Kidney (tissue), 13 donors: ENCODE measurements at regions not wholly inside any gene's neighbourhood (a gene's known extent, or its start where the extent isn't known, plus 50 kb on each side); places are given as distances from the start of the nearest gene placed in this dataset.
"Not testable (repeated sequence)": the region's sequence is repeated elsewhere in the genome, so short reads cannot be mapped to it uniquely, and the experiment has no call there.

Experiments
- DNase-seq, 5 donors: peaks; one replicate each; pipeline ENCODE4 v3.0.0-alpha.2; 2013 to 2020
- FAIRE-seq: peaks from 2 replicates; lab custom pipeline; 2012; peaks lifted over from hg19 to GRCh38; lab: Jason Lieb, UNC
- H3K27ac ChIP-seq, 2 donors: one replicate each; pipeline ENCODE4 v1.7.0; 2013; ENCODE audit warnings: low read depth in 2 of 2, low read length in 2 of 2, inconsistent platforms in 1 of 2
- H3K27me3 ChIP-seq: one replicate; pipeline ENCODE4 v1.7.1; 2013; ENCODE audit warnings: low read length, inconsistent platforms; ENCODE audit not compliant: control insufficient read depth, insufficient read depth
- H3K36me3 ChIP-seq, 3 donors: one replicate each; pipeline versions ENCODE4 v1.7.0 to v1.7.1; 2013; ENCODE audit warnings: low read length in 3 of 3, control low read depth in 1 of 3, inconsistent platforms in 1 of 3; ENCODE audit not compliant: insufficient read depth in 3 of 3, control insufficient read depth in 2 of 3
- H3K4me1 ChIP-seq, 3 donors: one replicate each; pipeline versions ENCODE4 v1.7.0 to v1.7.1; 2013; ENCODE audit warnings: low read length in 3 of 3, inconsistent platforms in 1 of 3, low read depth in 1 of 3; ENCODE audit not compliant: control insufficient read depth in 2 of 3, insufficient read depth in 2 of 3
- H3K4me3 ChIP-seq, 3 donors: one replicate each; pipeline versions ENCODE4 v1.7.0 to v1.8.1; 2013; ENCODE audit warnings: low read length in 3 of 3, control low read depth in 1 of 3, inconsistent platforms in 1 of 3
- H3K9ac ChIP-seq, 3 donors: one replicate each; pipeline versions ENCODE4 v1.7.0 to v1.7.1; 2013; ENCODE audit warnings: low read length in 3 of 3, control low read depth in 1 of 3, inconsistent platforms in 1 of 3
- H3K9me3 ChIP-seq, 3 donors: one replicate each; pipeline versions ENCODE4 v1.7.0 to v1.7.1; 2013; ENCODE audit warnings: low read length in 3 of 3, control low read depth in 1 of 3, inconsistent platforms in 1 of 3; ENCODE audit not compliant: control insufficient read depth in 2 of 3, insufficient read depth in 1 of 3
- intact Hi-C: fragments of 100-400 bp; cut with DNase I; formaldehyde crosslinking; loops from one replicate; pipeline ENCODE4 v1.11.1; 2022
- TF ChIP-seq, protein P1 (sequence below): IDR thresholded peaks from 3 replicates; pipeline ENCODE4 v1.5.1; 2012; ENCODE audit warnings: mild to moderate bottlenecking, moderate library complexity, borderline replicate concordance; ENCODE audit not compliant: insufficient read depth; ENCODE audit errors: extremely low read depth
- donor health status: control.
- donor health status: control.
- donor health status: control.
- donor health status: control.
- donor health status: control.
- donor health status: DM: yes; HTN: yes; CAD: no.
- donor health status: Normal renal cell carcinoma (clear cell type).

DNA sequence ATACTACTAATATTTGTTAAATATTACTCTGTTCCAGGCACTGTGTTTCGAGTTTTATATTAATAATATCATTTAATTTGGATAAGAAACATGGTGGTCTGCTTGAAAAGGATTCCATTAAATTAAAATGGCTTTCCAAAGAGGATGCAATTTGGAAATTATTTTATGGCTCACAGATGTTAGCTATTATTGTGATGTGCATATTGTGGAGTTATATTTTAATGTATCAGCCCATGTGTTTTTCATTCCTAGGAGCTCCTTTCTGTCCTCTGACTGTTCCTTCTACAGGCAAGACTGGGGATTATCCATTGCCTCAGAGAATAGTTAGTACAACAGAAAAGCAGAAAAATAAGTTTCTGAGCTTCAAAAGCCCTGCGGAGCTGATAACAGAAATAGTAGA is 376.7 kb upstream of the PDZRN3 start:
- Histone ChIP-seq H3K27me3 (no peaks in the 10 kb centered on the region), H3K4me3 (no peak overlapping the region), H3K9ac (no peak overlapping the region), H3K9me3 (no peaks in the 10 kb centered on the region), H3K4me1 (no peaks in the 10 kb centered on the region), H3K27ac (no peak overlapping the region), H3K36me3 (no peaks in the 10 kb centered on the region)
- TF ChIP-seq, protein P1, sequence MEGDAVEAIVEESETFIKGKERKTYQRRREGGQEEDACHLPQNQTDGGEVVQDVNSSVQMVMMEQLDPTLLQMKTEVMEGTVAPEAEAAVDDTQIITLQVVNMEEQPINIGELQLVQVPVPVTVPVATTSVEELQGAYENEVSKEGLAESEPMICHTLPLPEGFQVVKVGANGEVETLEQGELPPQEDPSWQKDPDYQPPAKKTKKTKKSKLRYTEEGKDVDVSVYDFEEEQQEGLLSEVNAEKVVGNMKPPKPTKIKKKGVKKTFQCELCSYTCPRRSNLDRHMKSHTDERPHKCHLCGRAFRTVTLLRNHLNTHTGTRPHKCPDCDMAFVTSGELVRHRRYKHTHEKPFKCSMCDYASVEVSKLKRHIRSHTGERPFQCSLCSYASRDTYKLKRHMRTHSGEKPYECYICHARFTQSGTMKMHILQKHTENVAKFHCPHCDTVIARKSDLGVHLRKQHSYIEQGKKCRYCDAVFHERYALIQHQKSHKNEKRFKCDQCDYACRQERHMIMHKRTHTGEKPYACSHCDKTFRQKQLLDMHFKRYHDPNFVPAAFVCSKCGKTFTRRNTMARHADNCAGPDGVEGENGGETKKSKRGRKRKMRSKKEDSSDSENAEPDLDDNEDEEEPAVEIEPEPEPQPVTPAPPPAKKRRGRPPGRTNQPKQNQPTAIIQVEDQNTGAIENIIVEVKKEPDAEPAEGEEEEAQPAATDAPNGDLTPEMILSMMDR: no peak
- intact Hi-C loops: no loop called here
- no peak for FAIRE-seq
- no peak for DNase-seq

DNA sequence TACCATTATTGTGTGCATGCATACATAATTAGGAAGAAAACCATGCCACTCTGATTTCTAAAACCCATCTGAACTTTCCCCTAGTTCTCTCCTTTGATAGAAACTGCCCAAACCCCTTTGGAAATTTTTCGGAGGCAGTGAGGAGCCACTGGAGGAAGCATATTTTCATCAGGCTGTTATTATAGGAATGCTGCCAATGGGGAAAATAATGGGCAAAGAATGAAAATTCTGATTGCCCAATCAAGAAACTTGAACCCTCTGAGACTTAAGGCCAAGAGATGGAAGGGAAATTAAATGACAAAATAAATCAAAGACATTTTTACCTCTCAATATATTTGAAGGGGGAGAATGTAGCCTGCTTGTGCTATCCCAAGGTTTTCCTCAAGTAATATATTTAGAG is 376.0 kb upstream of the PDZRN3 start:
- intact Hi-C loops: no loop called here
- no peaks in the 10 kb centered on the region for H3K36me3 ChIP-seq
- no peaks in the 10 kb centered on the region for H3K27me3 ChIP-seq
- H3K27ac ChIP-seq: no peak overlapping the region
- no peaks in the 10 kb centered on the region for H3K4me1 ChIP-seq
- FAIRE-seq (no peak), DNase-seq (no peak)
- H3K9ac ChIP-seq: no peak overlapping the region
- no peaks in the 10 kb centered on the region for H3K9me3 ChIP-seq
- TF ChIP-seq, protein P1: no peak
- no peak overlapping the region for H3K4me3 ChIP-seq

DNA sequence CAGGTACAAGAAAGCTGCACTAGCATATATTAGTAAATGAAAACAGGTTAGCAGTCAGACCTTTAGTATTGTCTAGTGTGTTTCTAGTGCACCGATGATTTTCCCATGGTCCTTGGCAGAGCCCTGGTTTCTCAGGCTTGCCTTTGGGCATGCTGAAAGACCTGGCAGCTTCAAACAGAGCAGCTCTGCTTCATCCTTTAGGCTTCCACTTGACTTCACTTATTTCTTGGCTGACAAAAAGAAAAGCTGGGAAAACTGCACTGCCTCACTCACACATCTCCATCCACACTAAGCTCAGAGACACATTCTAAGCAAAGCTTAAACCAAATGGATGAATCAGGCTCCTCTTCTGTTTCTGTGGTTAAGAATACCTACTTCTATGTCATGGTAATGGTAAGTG is 374.8 kb upstream of the PDZRN3 start:
- TF ChIP-seq, protein P1: no peak
- intact Hi-C loops: no loop called here
- FAIRE-seq: no peak

DNA sequence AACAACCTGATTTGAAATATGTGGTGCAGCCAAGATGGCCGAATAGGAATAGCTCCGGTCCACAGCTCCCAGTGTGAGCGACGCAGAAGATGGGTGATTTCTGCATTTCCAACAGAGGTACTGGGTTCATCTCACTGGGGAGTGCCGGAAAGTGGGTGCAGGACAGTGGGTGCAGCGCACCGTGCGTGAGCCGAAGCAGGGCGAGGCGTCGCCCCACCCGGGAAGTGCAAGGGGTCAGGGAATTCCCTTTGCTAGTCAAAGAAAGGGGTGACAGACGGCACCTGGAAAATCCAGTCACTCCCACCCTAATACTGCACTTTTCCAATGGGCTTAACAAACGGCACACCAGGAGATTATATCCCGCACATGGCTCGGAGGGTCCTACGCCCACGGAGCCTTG is 365.9 kb upstream of the PDZRN3 start:
- DNase-seq, H3K27me3 ChIP-seq, intact Hi-C loops, H3K4me1 ChIP-seq, H3K9me3 ChIP-seq, H3K27ac ChIP-seq, H3K4me3 ChIP-seq, H3K9ac ChIP-seq, H3K36me3 ChIP-seq, FAIRE-seq: not testable (repeated sequence)

More for the DNA sequence above, 374.8 kb upstream of the PDZRN3 start:
- DNase-seq: no peak
- H3K36me3 ChIP-seq: no peaks in the 10 kb centered on the region
- H3K9ac ChIP-seq: no peak overlapping the region
- no peaks in the 10 kb centered on the region for H3K9me3 ChIP-seq
- no peak overlapping the region for H3K4me3 ChIP-seq
- H3K27me3 ChIP-seq: no peaks in the 10 kb centered on the region
- H3K4me1 ChIP-seq: no peaks in the 10 kb centered on the region
- H3K27ac ChIP-seq: no peak overlapping the region
